HepG2 (cell line): ENCODE measurements at regions not wholly inside any gene's neighbourhood (a gene's known extent, or its start where the extent isn't known, plus 50 kb on each side); places are given as distances from the start of the nearest gene placed in this dataset.

ENCODE experiments used
- CEBPZ ChIP-seq: IDR thresholded peaks from 2 replicates; pipeline ENCODE4 v1.6.1; 2012; ENCODE audit warnings: low read length, improper control_type of control experiment
- IKZF4 ChIP-seq: sonication (generic); formaldehyde crosslinking; IDR thresholded peaks from 2 replicates; pipeline ENCODE4 v1.5.1; 2020; ENCODE audit warnings: borderline replicate concordance, mild to moderate bottlenecking, low read depth, missing genetic modification reagents; ENCODE audit errors: not compliant biosample characterization
- NAIF1 ChIP-seq: sonication (generic); formaldehyde crosslinking; IDR thresholded peaks from 2 replicates; pipeline ENCODE4 v1.5.0; 2020; ENCODE audit warnings: mild to moderate bottlenecking, missing genetic modification reagents, borderline replicate concordance
- TRAFD1 ChIP-seq: sonication (generic); formaldehyde crosslinking; IDR thresholded peaks from 2 replicates; pipeline ENCODE4 v1.5.1; 2020; ENCODE audit warnings: missing genetic modification reagents, mild to moderate bottlenecking, borderline replicate concordance
- ZBTB37 ChIP-seq: sonication (generic); formaldehyde crosslinking; IDR thresholded peaks from 2 replicates; pipeline ENCODE4 v1.4.0; 2020; ENCODE audit warnings: mild to moderate bottlenecking, missing genetic modification reagents
- ZBTB39 ChIP-seq: sonication (generic); formaldehyde crosslinking; IDR thresholded peaks from 2 replicates; pipeline ENCODE4 v1.5.0; 2020; ENCODE audit warnings: missing genetic modification reagents
- ZNF251 ChIP-seq: sonication (generic); formaldehyde crosslinking; IDR thresholded peaks from 2 replicates; pipeline ENCODE4 v1.9.0; 2021; ENCODE audit warnings: mild to moderate bottlenecking, missing genetic modification reagents
- ZNF430 ChIP-seq: sonication (generic); formaldehyde crosslinking; IDR thresholded peaks from 2 replicates; pipeline ENCODE4 v1.9.0; 2021; ENCODE audit warnings: mild to moderate bottlenecking, missing genetic modification reagents
- ZNF83 ChIP-seq: sonication (generic); formaldehyde crosslinking; IDR thresholded peaks from 2 replicates; pipeline ENCODE4 v1.4.0; 2020; ENCODE audit warnings: missing genetic modification reagents, mild to moderate bottlenecking, borderline replicate concordance
- TF ChIP-seq, protein P1 (sequence below): sonication (generic); formaldehyde crosslinking; IDR thresholded peaks from 2 replicates; pipeline ENCODE4 v1.4.0; 2020; ENCODE audit warnings: mild to moderate bottlenecking, missing genetic modification reagents
- TF ChIP-seq, protein P2 (sequence below): IDR thresholded peaks from 2 replicates; pipeline ENCODE4 v1.6.1; 2016; ENCODE audit warnings: low read depth
- TF ChIP-seq, protein P3 (sequence below): sonication (generic); formaldehyde crosslinking; IDR thresholded peaks from 2 replicates; pipeline ENCODE4 v1.5.1; 2020; ENCODE audit warnings: mild to moderate bottlenecking, missing genetic modification reagents, moderate library complexity

- TF ChIP-seq, protein P1, sequence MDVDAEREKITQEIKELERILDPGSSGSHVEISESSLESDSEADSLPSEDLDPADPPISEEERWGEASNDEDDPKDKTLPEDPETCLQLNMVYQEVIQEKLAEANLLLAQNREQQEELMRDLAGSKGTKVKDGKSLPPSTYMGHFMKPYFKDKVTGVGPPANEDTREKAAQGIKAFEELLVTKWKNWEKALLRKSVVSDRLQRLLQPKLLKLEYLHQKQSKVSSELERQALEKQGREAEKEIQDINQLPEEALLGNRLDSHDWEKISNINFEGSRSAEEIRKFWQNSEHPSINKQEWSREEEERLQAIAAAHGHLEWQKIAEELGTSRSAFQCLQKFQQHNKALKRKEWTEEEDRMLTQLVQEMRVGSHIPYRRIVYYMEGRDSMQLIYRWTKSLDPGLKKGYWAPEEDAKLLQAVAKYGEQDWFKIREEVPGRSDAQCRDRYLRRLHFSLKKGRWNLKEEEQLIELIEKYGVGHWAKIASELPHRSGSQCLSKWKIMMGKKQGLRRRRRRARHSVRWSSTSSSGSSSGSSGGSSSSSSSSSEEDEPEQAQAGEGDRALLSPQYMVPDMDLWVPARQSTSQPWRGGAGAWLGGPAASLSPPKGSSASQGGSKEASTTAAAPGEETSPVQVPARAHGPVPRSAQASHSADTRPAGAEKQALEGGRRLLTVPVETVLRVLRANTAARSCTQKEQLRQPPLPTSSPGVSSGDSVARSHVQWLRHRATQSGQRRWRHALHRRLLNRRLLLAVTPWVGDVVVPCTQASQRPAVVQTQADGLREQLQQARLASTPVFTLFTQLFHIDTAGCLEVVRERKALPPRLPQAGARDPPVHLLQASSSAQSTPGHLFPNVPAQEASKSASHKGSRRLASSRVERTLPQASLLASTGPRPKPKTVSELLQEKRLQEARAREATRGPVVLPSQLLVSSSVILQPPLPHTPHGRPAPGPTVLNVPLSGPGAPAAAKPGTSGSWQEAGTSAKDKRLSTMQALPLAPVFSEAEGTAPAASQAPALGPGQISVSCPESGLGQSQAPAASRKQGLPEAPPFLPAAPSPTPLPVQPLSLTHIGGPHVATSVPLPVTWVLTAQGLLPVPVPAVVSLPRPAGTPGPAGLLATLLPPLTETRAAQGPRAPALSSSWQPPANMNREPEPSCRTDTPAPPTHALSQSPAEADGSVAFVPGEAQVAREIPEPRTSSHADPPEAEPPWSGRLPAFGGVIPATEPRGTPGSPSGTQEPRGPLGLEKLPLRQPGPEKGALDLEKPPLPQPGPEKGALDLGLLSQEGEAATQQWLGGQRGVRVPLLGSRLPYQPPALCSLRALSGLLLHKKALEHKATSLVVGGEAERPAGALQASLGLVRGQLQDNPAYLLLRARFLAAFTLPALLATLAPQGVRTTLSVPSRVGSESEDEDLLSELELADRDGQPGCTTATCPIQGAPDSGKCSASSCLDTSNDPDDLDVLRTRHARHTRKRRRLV (CRISPR knock-in tag), result no peak
- TF ChIP-seq NAIF1 (CRISPR knock-in tag) (no peak), ZNF251 (no peak), IKZF4 (no peak), ZBTB39 (CRISPR knock-in tag) (no peak), ZNF430 (CRISPR knock-in tag) (no peak), TRAFD1 (CRISPR knock-in tag) (no peak), ZNF83 (CRISPR knock-in tag) (no peak), ZBTB37 (CRISPR knock-in tag) (no peak), CEBPZ (no peak)
- TF ChIP-seq, protein P2, sequence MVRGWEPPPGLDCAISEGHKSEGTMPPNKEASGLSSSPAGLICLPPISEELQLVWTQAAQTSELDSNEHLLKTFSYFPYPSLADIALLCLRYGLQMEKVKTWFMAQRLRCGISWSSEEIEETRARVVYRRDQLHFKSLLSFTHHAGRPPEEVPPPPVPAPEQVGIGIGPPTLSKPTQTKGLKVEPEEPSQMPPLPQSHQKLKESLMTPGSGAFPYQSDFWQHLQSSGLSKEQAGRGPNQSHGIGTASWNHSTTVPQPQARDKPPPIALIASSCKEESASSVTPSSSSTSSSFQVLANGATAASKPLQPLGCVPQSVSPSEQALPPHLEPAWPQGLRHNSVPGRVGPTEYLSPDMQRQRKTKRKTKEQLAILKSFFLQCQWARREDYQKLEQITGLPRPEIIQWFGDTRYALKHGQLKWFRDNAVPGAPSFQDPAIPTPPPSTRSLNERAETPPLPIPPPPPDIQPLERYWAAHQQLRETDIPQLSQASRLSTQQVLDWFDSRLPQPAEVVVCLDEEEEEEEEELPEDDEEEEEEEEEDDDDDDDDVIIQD (CRISPR knock-in tag), result peak; percentile 88
- TF ChIP-seq, protein P3, sequence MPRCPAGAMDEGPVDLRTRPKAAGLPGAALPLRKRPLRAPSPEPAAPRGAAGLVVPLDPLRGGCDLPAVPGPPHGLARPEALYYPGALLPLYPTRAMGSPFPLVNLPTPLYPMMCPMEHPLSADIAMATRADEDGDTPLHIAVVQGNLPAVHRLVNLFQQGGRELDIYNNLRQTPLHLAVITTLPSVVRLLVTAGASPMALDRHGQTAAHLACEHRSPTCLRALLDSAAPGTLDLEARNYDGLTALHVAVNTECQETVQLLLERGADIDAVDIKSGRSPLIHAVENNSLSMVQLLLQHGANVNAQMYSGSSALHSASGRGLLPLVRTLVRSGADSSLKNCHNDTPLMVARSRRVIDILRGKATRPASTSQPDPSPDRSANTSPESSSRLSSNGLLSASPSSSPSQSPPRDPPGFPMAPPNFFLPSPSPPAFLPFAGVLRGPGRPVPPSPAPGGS (CRISPR knock-in tag), result no peak
Measured at GRCh38 chr6:147805155-147805554, 296.7 kb downstream of the SAMD5 start (continued).
